Fibroblast of lung (primary cell): ENCODE measurements at regions not wholly inside any gene's neighbourhood (a gene's known extent, or its start where the extent isn't known, plus 50 kb on each side); places are given as distances from the start of the nearest gene placed in this dataset.

Experiments used
- DNase-seq, 2 donors: peaks; one replicate each; pipeline versions ENCODE4 v3.0.0 to v3.0.0-alpha.2; 2010; ENCODE audit warnings: low read depth in 2 of 2
- H2AFZ ChIP-seq: 2 replicates; pipeline ENCODE4 v1.5.1; 2012; ENCODE audit warnings: low read length, control low read depth, inconsistent platforms
- H3K27ac ChIP-seq: 2 replicates; pipeline ENCODE4 v1.5.1; 2011; ENCODE audit warnings: low read length, control low read depth; ENCODE audit not compliant: insufficient read depth
- H3K27me3 ChIP-seq: 2 replicates; pipeline ENCODE4 v1.5.1; 2011; ENCODE audit warnings: mild to moderate bottlenecking, low read length; ENCODE audit not compliant: control insufficient read depth, insufficient read depth
- H3K36me3 ChIP-seq: 2 replicates; pipeline ENCODE4 v1.5.1; 2011; ENCODE audit warnings: low read length; ENCODE audit not compliant: control insufficient read depth, insufficient read depth
- H3K4me1 ChIP-seq: 2 replicates; pipeline ENCODE4 v1.5.1; 2011; ENCODE audit warnings: low read length; ENCODE audit not compliant: control insufficient read depth, insufficient read depth; ENCODE audit errors: extremely low read depth
- H3K4me2 ChIP-seq: 2 replicates; pipeline ENCODE4 v1.5.1; 2011; ENCODE audit warnings: low read length, control low read depth; ENCODE audit not compliant: insufficient read depth; ENCODE audit errors: extremely low read depth
- H3K4me3 ChIP-seq, 4 experiments: fragments of 200-600 bp in 1 of 4; sonication (generic) in 1 of 4; replicated peaks in 1 of 4; 2 replicates each; pipeline ENCODE4 v1.5.1; 2011 to 2016; ENCODE audit warnings: low read length in 4 of 4, low read depth in 3 of 4, mild to moderate bottlenecking in 3 of 4, control low read depth in 2 of 4, inconsistent platforms in 1 of 4, mixed read lengths in 1 of 4; ENCODE audit not compliant: insufficient read depth in 1 of 4; ENCODE audit errors: control extremely low read depth in 1 of 4
- H3K79me2 ChIP-seq: 2 replicates; pipeline ENCODE4 v1.5.1; 2012; ENCODE audit warnings: mild to moderate bottlenecking, low read length, inconsistent platforms; ENCODE audit not compliant: control insufficient read depth, insufficient read depth
- H3K9ac ChIP-seq: 2 replicates; pipeline ENCODE4 v1.5.1; 2011; ENCODE audit warnings: mild to moderate bottlenecking, low read length, control low read depth; ENCODE audit not compliant: insufficient read depth
- H3K9me3 ChIP-seq: 2 replicates; pipeline ENCODE4 v1.5.1; 2012; ENCODE audit warnings: low read depth, low read length; ENCODE audit not compliant: control insufficient read depth, insufficient read depth
- H4K20me1 ChIP-seq: 2 replicates; pipeline ENCODE4 v1.5.1; 2011; ENCODE audit warnings: low read length; ENCODE audit not compliant: control insufficient read depth, insufficient read depth; ENCODE audit errors: extremely low read depth
- EZH2 ChIP-seq: IDR thresholded peaks from 2 replicates; pipeline ENCODE4 v1.5.1; 2012; ENCODE audit warnings: low read length, control low read depth, mild to moderate bottlenecking; ENCODE audit errors: missing control alignments
- TF ChIP-seq, protein P1 (sequence below), 2 donors: IDR thresholded peaks in 1 of 2; conservative IDR thresholded peaks in 1 of 2; 1 replicate in 1 of 2; 2 replicates in 1 of 2; pipeline ENCODE4 v1.5.1; 2011 to 2012; ENCODE audit warnings: low read length in 2 of 2, control low read depth in 1 of 2, inconsistent platforms in 1 of 2, low read depth in 1 of 2, mild to moderate bottlenecking in 1 of 2

DNA sequence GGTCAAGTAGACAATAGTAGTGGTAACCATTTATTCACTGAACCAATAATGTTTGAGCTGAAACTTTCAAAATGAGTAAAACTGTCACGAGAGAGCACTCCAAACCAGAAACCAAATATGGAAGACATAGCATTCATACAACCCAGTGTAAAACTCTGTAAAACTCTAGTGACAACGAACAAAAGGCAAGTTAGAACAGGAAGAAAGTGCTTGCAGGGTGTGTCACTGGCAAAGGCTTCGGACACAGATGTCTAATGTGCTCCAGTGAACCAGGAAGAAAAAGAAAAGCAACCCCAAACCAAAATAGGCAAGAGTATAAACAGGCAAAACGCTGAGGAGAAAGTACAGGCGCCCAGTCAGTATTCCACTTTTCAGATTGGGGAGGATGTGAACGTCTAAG, 79.3 kb upstream of the FZD10 start:
- no peaks in the 10 kb centered on the region for H4K20me1 ChIP-seq
- TF ChIP-seq EZH2, result no peak
- TF ChIP-seq, protein P1, sequence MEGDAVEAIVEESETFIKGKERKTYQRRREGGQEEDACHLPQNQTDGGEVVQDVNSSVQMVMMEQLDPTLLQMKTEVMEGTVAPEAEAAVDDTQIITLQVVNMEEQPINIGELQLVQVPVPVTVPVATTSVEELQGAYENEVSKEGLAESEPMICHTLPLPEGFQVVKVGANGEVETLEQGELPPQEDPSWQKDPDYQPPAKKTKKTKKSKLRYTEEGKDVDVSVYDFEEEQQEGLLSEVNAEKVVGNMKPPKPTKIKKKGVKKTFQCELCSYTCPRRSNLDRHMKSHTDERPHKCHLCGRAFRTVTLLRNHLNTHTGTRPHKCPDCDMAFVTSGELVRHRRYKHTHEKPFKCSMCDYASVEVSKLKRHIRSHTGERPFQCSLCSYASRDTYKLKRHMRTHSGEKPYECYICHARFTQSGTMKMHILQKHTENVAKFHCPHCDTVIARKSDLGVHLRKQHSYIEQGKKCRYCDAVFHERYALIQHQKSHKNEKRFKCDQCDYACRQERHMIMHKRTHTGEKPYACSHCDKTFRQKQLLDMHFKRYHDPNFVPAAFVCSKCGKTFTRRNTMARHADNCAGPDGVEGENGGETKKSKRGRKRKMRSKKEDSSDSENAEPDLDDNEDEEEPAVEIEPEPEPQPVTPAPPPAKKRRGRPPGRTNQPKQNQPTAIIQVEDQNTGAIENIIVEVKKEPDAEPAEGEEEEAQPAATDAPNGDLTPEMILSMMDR (conservative IDR thresholded peaks at IDR 0.05 in 1 of 2, IDR thresholded peaks at IDR 0.05 in 1 of 2; ENCODE audit: low read depth in 1 of 2, low read length in 2 of 2), result no peak
- no peaks in the 10 kb centered on the region for H3K4me1 ChIP-seq
- H3K4me3 ChIP-seq, result no peak overlapping the region
- no peaks in the 10 kb centered on the region for H3K36me3 ChIP-seq
- H2AFZ ChIP-seq, result no peak overlapping the region
- H3K27ac ChIP-seq, result no peak overlapping the region
- H3K79me2 ChIP-seq, result no peaks in the 10 kb centered on the region
- no peak overlapping the region for H3K4me2 ChIP-seq
- no peak for DNase-seq
- H3K9ac ChIP-seq, result no peak overlapping the region
- no peaks in the 10 kb centered on the region for H3K27me3 ChIP-seq
- H3K9me3 ChIP-seq, result no peaks in the 10 kb centered on the region

GRCh38 chr12:130083734-130084133, 78.5 kb upstream of the FZD10 start:
- Histone ChIP-seq H3K4me1 (no peaks in the 10 kb centered on the region), H3K9me3 (no peaks in the 10 kb centered on the region), H3K27ac (no peak overlapping the region), H3K27me3 (no peaks in the 10 kb centered on the region), H4K20me1 (no peaks in the 10 kb centered on the region), H2AFZ (no peak overlapping the region), H3K4me3 (no peak overlapping the region), H3K36me3 (no peaks in the 10 kb centered on the region), H3K9ac (no peak overlapping the region), H3K79me2 (no peaks in the 10 kb centered on the region), H3K4me2 (no peak overlapping the region)
- no peak for TF ChIP-seq EZH2
- TF ChIP-seq, protein P1 (conservative IDR thresholded peaks at IDR 0.05 in 1 of 2, IDR thresholded peaks at IDR 0.05 in 1 of 2; ENCODE audit: low read depth in 1 of 2, low read length in 2 of 2), result no peak
- DNase-seq, result no peak

DNA sequence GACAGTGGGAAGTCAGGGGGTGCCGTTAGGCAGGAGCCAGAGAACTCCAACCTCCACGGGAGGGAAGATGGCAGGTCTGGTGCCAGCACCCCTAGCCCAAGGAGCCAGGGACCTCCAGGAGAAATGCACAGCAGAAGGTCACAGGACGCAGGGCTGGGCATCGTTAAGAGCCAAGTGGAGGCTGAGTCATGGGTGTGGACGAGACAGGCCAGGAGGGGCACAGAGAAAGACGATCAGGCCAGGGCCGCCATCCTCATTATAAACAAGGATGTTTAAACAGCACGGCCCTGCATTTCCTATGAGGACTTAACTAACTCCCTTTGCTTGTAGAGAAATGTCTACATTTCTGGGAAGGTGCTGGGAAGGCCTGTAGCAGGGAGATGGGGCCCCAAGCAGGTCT, 77.9 kb upstream of the FZD10 start:
- Histone ChIP-seq H3K79me2 (no peaks in the 10 kb centered on the region), H3K4me3 (no peak overlapping the region), H3K9ac (no peak overlapping the region), H3K36me3 (no peaks in the 10 kb centered on the region), H4K20me1 (no peaks in the 10 kb centered on the region), H2AFZ (no peak overlapping the region), H3K4me1 (no peaks in the 10 kb centered on the region), H3K27ac (no peak overlapping the region), H3K27me3 (no peaks in the 10 kb centered on the region), H3K9me3 (no peaks in the 10 kb centered on the region), H3K4me2 (no peak overlapping the region)
- no peak for DNase-seq
- no peak for TF ChIP-seq EZH2
- TF ChIP-seq, protein P1 (conservative IDR thresholded peaks at IDR 0.05 in 1 of 2, IDR thresholded peaks at IDR 0.05 in 1 of 2; ENCODE audit: low read depth in 1 of 2, low read length in 2 of 2), result no peak
